ENCODE measurements at regions not wholly inside any gene's neighbourhood (a gene's known extent, or its start where the extent isn't known, plus 50 kb on each side); places are given as distances from the start of the nearest gene placed in this dataset.

GRCh38 chr7:3149231-3149995 lies 105.7 kb upstream of the CARD11 start:
- DNase-seq (no peak), ATAC-seq (ENCODE audit: low read depth) (no peak)
- H4K20me1 ChIP-seq (ENCODE audit: insufficient read depth, low read length), result no peaks in the 10 kb centered on the region
- H3K23ac ChIP-seq (ENCODE audit: low read depth, low read length), result no peak overlapping the region
- TF ChIP-seq RCOR1 (IDR thresholded peaks at IDR 0.05; ENCODE audit: insufficient replicate concordance, low read length), result no peak
- TF ChIP-seq MXI1 (IDR thresholded peaks at IDR 0.05; ENCODE audit: borderline replicate concordance, low read depth, low read length), result no peak
- no peak for TF ChIP-seq CTCF (conservative IDR thresholded peaks at IDR 0.05; ENCODE audit: low read depth, low read length)
- no peak for TF ChIP-seq RAD21 (IDR thresholded peaks at IDR 0.05; ENCODE audit: low read length)
- TF ChIP-seq CEBPB (IDR thresholded peaks at IDR 0.05; ENCODE audit: low read depth, low read length), result no peak
- TF ChIP-seq RFX5 (IDR thresholded peaks at IDR 0.05; ENCODE audit: low read depth, low read length), result no peak
- no peak for TF ChIP-seq SMC3 (IDR thresholded peaks at IDR 0.05; ENCODE audit: low read depth, low read length)
- no peak for TF ChIP-seq USF2 (IDR thresholded peaks at IDR 0.05; ENCODE audit: low read depth, low read length)
- no peak for TF ChIP-seq FOS (IDR thresholded peaks at IDR 0.05; ENCODE audit: low read depth, low read length)
- TF ChIP-seq BHLHE40 (IDR thresholded peaks at IDR 0.05; ENCODE audit: low read depth, low read length), result no peak
- no peak for TF ChIP-seq ELK1 (IDR thresholded peaks at IDR 0.05; ENCODE audit: borderline replicate concordance, low read depth, low read length)
- TF ChIP-seq CHD1 (IDR thresholded peaks at IDR 0.05; ENCODE audit: low read depth, low read length), result no peak
- TF ChIP-seq MAFK (IDR thresholded peaks at IDR 0.05; ENCODE audit: low read depth, low read length), result no peak
- TF ChIP-seq NFE2L2 (IDR thresholded peaks at IDR 0.05; ENCODE audit: low read depth, low read length), result no peak
- no peak for TF ChIP-seq MAZ (IDR thresholded peaks at IDR 0.05; ENCODE audit: borderline replicate concordance, low read depth, low read length)
- TF ChIP-seq POLR2A (IDR thresholded peaks at IDR 0.05; ENCODE audit: low read depth, low read length), result no peak
- no peak overlapping the region for H3K4me3 ChIP-seq (ENCODE audit: insufficient read depth, low read depth, low read length)
- H3K4ac ChIP-seq (ENCODE audit: low read depth, low read length), result no peak overlapping the region
- no peaks in the 10 kb centered on the region for H3K9me1 ChIP-seq (ENCODE audit: insufficient read depth, low read length)
- dilution Hi-C loops (cut with HindIII; ENCODE audit: low sequenced_read_pairs, unreplicated experiment) (no loop called here), intact Hi-C loops (cut with micrococcal nuclease) (no loop called here), in situ Hi-C loops (cut with MboI; ENCODE audit: low sequenced_read_pairs) (no loop called here)
- H3K18ac ChIP-seq (ENCODE audit: low read depth, low read length), result no peak overlapping the region
- no peak overlapping the region for H2AK5ac ChIP-seq (ENCODE audit: low read depth, low read length)
- no peaks in the 10 kb centered on the region for H3K79me1 ChIP-seq (ENCODE audit: low read depth in 1 of 2, low read length in 2 of 2)
- H3K4me2 ChIP-seq (ENCODE audit: low read depth, low read length), result no peak overlapping the region
- H2AK9ac ChIP-seq (replicated peaks; ENCODE audit: low read depth, low read length, poor library complexity), result no peak overlapping the region
- H4K91ac ChIP-seq (ENCODE audit: insufficient read depth, low read depth, low read length), result no peak overlapping the region
- no peak overlapping the region for H3K27ac ChIP-seq (ENCODE audit: insufficient read depth, low read length)
- no peak overlapping the region for H3K14ac ChIP-seq (replicated peaks; ENCODE audit: low read depth, low read length)
- H4K8ac ChIP-seq (ENCODE audit: low read depth in 2 of 2, low read length in 2 of 2), result no peak overlapping the region
- H2BK15ac ChIP-seq (ENCODE audit: low read depth, low read length), result no peak overlapping the region
- no peaks in the 10 kb centered on the region for H3K9me3 ChIP-seq (ENCODE audit: control insufficient read depth, insufficient read depth, low read length)
- H3K4me1 ChIP-seq (ENCODE audit: control insufficient read depth, insufficient read depth, low read length), result no peaks in the 10 kb centered on the region
- no peak overlapping the region for H2BK20ac ChIP-seq (ENCODE audit: low read depth, low read length)
- no peak overlapping the region for H2BK120ac ChIP-seq (ENCODE audit: low read depth, low read length)
- no peak overlapping the region for H4K5ac ChIP-seq (ENCODE audit: low read depth, low read length)
- no peak overlapping the region for H3K56ac ChIP-seq (ENCODE audit: extremely low read depth, insufficient read depth, low read length)
- H3K9ac ChIP-seq (ENCODE audit: low read depth, low read length), result no peak overlapping the region
- H2AFZ ChIP-seq (replicated peaks; ENCODE audit: low read length, poor library complexity), result no peak overlapping the region
- WGBS, 2 experiments (ENCODE audit: extremely low coverage in 2 of 2, insufficient read length in 1 of 2), result 76% methylated on average over 7 of the region's 13 CpGs; no CpG with 5 or more reads in 1 of the 2 experiments
- no peaks in the 10 kb centered on the region for H3K36me3 ChIP-seq (ENCODE audit: control insufficient read depth, insufficient read depth, low read length)
- POLR2A ChIA-PET (ENCODE audit: unreplicated experiment), result no interaction called here
- CTCF ChIA-PET, result no interaction called here
- BruUV-seq (replicated peaks), result no TSS peak
- H3K27me3 ChIP-seq (ENCODE audit: control insufficient read depth, insufficient read depth, low read length), result peaks cover 8% of the 10 kb centered on the region; the same call in 1 of the 2 replicates
- H2BK5ac ChIP-seq (ENCODE audit: low read depth, low read length, poor library complexity, severe bottlenecking), result no peak overlapping the region
